GM04504 (cell line): ENCODE measurements at regions not wholly inside any gene's neighbourhood (a gene's known extent, or its start where the extent isn't known, plus 50 kb on each side); places are given as distances from the start of the nearest gene placed in this dataset.
"Not testable (repeated sequence)": the region's sequence is repeated elsewhere in the genome, so short reads cannot be mapped to it uniquely, and the experiment has no call there.

Experiments
- DNase-seq: peaks from one replicate; pipeline ENCODE4 v3.0.0-alpha.2; 2012; ENCODE audit warnings: low read depth

GRCh38 chr2:38243186-38243880, 133.7 kb downstream of the ATL2 start:
- DNase-seq = no peak

GRCh38 chr2:38239452-38239851, 137.6 kb downstream of the ATL2 start:
- no peak for DNase-seq

- not testable (repeated sequence) for DNase-seq
Observed at GRCh38 chr2:38238705-38239104, 138.4 kb downstream of the ATL2 start.

GRCh38 chr2:38237311-38237710, 139.8 kb downstream of the ATL2 start:
- DNase-seq = no peak

- peak; percentile 83 for DNase-seq
Observed at GRCh38 chr2:38233231-38233983, 143.7 kb downstream of the ATL2 start.

GRCh38 chr2:38232454-38232853, 144.6 kb downstream of the ATL2 start:
- DNase-seq = no peak

GRCh38 chr2:38230756-38231155, 146.3 kb downstream of the ATL2 start:
- no peak for DNase-seq

GRCh38 chr2:38228753-38229152, 148.3 kb downstream of the ATL2 start:
- DNase-seq = no peak

- no peak for DNase-seq
Observed at GRCh38 chr2:38224821-38225437, 149.0 kb upstream of the CYP1B1 start.

- DNase-seq = no peak
Observed at GRCh38 chr2:38224181-38224580, 148.2 kb upstream of the CYP1B1 start.

GRCh38 chr2:38223256-38223655, 147.3 kb upstream of the CYP1B1 start:
- DNase-seq = no peak

- DNase-seq = no peak
Observed at GRCh38 chr2:38220164-38220563, 144.2 kb upstream of the CYP1B1 start.

- DNase-seq = no peak
Observed at GRCh38 chr2:38218995-38219394, 143.0 kb upstream of the CYP1B1 start.

- no peak for DNase-seq
Observed at GRCh38 chr2:38218591-38218991, 142.6 kb upstream of the CYP1B1 start.

- no peak for DNase-seq
Observed at GRCh38 chr2:38217401-38218188, 141.6 kb upstream of the CYP1B1 start.

- DNase-seq = no peak
Observed at GRCh38 chr2:38216886-38217285, 140.9 kb upstream of the CYP1B1 start.

GRCh38 chr2:38215993-38216392, 140.0 kb upstream of the CYP1B1 start:
- no peak for DNase-seq

GRCh38 chr2:38215522-38215921, 139.6 kb upstream of the CYP1B1 start:
- DNase-seq = no peak

GRCh38 chr2:38214209-38214717, 138.3 kb upstream of the CYP1B1 start:
- DNase-seq = no peak

GRCh38 chr2:38213619-38214167, 137.7 kb upstream of the CYP1B1 start:
- DNase-seq = no peak

- DNase-seq = no peak
Observed at GRCh38 chr2:38212312-38212711, 136.4 kb upstream of the CYP1B1 start.

- no peak for DNase-seq
Observed at GRCh38 chr2:38207168-38207567, 131.2 kb upstream of the CYP1B1 start.
